ENCODE measurements at regions not wholly inside any gene's neighbourhood (a gene's known extent, or its start where the extent isn't known, plus 50 kb on each side); places are given as distances from the start of the nearest gene placed in this dataset.

GRCh38 chr3:95297581-95297980 is 1234.7 kb downstream of the NSUN3 start:
- TF ChIP-seq CTCF (IDR thresholded peaks at IDR 0.05; ENCODE audit: borderline replicate concordance, extremely low read depth, low read length, poor library complexity, severe bottlenecking) (no peak), EZH2 (IDR thresholded peaks at IDR 0.05; ENCODE audit: borderline replicate concordance, low read depth, low read length, severe bottlenecking) (no peak)

Measured in DND-41 (cell line).